CD4-positive, alpha-beta T cell treated with Interferon alpha-2 for 1 hour (primary cell): ENCODE measurements at regions not wholly inside any gene's neighbourhood (a gene's known extent, or its start where the extent isn't known, plus 50 kb on each side); places are given as distances from the start of the nearest gene placed in this dataset.
A peak's percentile ranks its signal among the peaks of the same experiment; 100 is the strongest.

ENCODE experiments used
- DNase-seq, 2 donors: peaks; one replicate each; pipeline ENCODE4 v3.0.0-alpha.2; 2020 to 2022

DNA sequence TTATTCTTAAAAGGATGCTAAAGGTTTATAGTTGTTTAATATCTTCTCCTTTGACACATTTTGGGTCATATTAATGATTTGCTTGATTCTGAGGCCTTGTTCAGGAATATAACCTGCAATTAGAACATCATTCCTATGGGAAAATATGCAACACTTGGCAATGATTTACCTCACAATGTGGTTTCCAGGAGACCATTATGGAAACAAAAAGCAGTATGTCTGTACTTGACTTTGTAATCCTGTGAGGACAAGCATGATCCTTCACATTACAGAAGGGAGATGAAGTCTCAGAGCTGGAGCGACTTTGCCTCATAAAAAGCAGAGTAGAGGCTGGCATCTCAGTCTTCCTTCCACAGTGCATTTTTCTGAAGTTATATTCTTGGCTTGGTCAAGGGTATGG, 57.0 kb upstream of the CDCA7L start:
- no peak for DNase-seq

DNA sequence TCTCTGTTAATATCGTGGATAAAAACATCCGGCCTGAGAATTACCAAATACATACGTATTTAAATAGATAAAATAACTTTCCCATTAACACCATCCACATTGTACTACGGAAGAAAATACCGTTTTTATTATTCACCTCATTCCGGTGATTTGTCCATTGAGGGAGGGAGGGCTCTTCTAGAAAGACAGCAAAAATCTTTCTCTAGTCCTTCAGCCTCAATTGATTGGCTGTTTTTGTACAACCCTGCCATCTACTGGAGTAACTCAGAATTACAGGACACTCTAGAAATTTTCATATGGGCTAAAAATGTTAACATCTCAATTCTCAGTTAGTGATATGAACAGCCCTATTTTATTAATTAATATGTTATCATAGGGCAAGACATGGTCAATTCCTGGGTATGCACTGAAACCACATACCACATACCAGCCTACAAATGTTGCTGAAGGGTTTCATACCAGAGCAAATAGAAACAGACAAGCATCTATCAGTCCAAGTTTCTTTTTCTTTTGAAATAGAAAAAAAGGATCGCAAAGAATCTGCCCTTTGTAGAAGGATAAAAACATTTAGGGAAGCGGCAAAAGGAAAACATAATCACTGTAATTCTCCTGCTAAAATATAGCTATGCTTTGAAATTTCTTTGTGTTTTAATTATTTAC, 55.8 kb upstream of the CDCA7L start:
- DNase-seq, result peak; percentile 3 to 66

DNA sequence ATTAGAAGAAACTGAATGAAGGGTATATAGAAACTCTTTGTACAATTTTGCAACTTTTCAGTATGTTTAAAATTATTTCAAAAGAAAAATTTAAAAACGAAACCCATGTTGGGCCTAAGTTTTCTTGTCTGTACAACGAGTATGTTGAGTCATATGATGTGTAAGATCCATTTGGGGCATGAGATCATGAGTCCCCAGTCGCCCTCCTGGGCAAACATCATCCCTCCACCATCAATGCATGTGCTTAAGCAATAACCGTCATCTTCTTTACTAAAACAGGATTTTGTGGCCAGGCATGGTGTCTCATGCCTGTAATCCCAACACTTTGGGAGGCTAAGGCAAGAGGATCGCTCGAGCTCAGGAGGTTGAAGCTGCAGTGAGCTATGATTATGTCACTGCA, 54.2 kb upstream of the CDCA7L start:
- DNase-seq, result no peak

DNA sequence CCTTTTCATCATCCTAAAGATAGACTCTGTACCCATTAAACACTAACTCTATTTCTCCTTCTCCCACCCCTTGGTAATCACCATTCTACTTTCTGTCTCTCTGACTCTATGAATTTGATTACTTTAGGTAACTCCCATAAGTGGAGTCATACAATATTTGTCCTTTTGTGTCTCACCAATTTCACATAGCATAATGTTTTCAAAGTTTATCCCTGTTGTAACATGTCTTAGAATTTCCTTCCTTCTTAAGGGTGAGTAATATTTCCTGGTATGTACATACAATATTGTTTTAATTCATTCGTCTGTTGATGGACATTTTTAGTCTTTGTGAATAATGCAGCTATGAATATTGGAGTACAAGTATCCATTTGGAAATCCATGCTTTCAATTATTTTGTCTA, 50.9 kb upstream of the CDCA7L start:
- no peak for DNase-seq
